ENCODE measurements at regions not wholly inside any gene's neighbourhood (a gene's known extent, or its start where the extent isn't known, plus 50 kb on each side); places are given as distances from the start of the nearest gene placed in this dataset.

GRCh38 chr15:85878828-85879225 lies 84.1 kb upstream of the KLHL25 start:
- no peak overlapping the region for H3K27ac ChIP-seq
- TF ChIP-seq CTCF (IDR thresholded peaks at IDR 0.05), result no peak
- TF ChIP-seq POLR2A (IDR thresholded peaks at IDR 0.05), result no peak
- H3K9me3 ChIP-seq, result no peaks in the 10 kb centered on the region
- DNase-seq, result no peak
- intact Hi-C loops (cut with DNase I), result no loop called here
- WGBS, 2 donors, result 7% methylated on average over 3 of the region's 3 CpGs
- no peak overlapping the region for H3K4me3 ChIP-seq
- H3K27me3 ChIP-seq, result peaks cover 0 to 58% (median 0%) of the 10 kb centered on the region in 4 donors
- H3K36me3 ChIP-seq, result no peaks in the 10 kb centered on the region
- H3K4me1 ChIP-seq, result peaks cover 0 to 9% (median 0%) of the 10 kb centered on the region in 3 donors

- intact Hi-C loops (cut with DNase I), result no loop called here
- 57 to 72% methylated on average over 11 to 16 of the region's 20 CpGs for WGBS, 2 donors
- no peak for DNase-seq
Observed at GRCh38 chr15:85879334-85880163, 84.8 kb upstream of the KLHL25 start.

GRCh38 chr15:85880501-85881190 lies 85.9 kb upstream of the KLHL25 start:
- H3K27ac ChIP-seq, result no peak overlapping the region
- 61 to 70% methylated on average over 7 of the region's 7 CpGs for WGBS, 2 donors
- H3K27me3 ChIP-seq, result peaks cover 0 to 59% (median 0%) of the 10 kb centered on the region in 4 donors
- DNase-seq, result no peak
- H3K36me3 ChIP-seq, result no peaks in the 10 kb centered on the region
- no peak overlapping the region for H3K4me3 ChIP-seq
- peaks cover 0 to 9% (median 0%) of the 10 kb centered on the region in 3 donors for H3K4me1 ChIP-seq
- intact Hi-C loops (cut with DNase I), result no loop called here
- H3K9me3 ChIP-seq, result no peaks in the 10 kb centered on the region
- no peak for TF ChIP-seq POLR2A (IDR thresholded peaks at IDR 0.05)
- no peak for TF ChIP-seq CTCF (IDR thresholded peaks at IDR 0.05)

More at GRCh38 chr15:85879334-85880163, 84.8 kb upstream of the KLHL25 start:
- Histone ChIP-seq H3K27ac (no peak overlapping the region), H3K9me3 (no peaks in the 10 kb centered on the region), H3K27me3 (peaks cover 0 to 55% (median 0%) of the 10 kb centered on the region in 4 donors), H3K36me3 (no peaks in the 10 kb centered on the region), H3K4me1 (peaks cover 0 to 9% (median 0%) of the 10 kb centered on the region in 3 donors), H3K4me3 (no peak overlapping the region)
- no peak for TF ChIP-seq POLR2A (IDR thresholded peaks at IDR 0.05)
- TF ChIP-seq CTCF (IDR thresholded peaks at IDR 0.05), result no peak

GRCh38 chr15:85886309-85886811 lies 91.6 kb upstream of the KLHL25 start:
- 33 to 70% methylated on average over 2 to 7 of the region's 8 CpGs for WGBS, 2 donors
- no peaks in the 10 kb centered on the region for H3K9me3 ChIP-seq
- DNase-seq, result no peak

More at GRCh38 chr15:85886309-85886811, 91.6 kb upstream of the KLHL25 start:
- no peaks in the 10 kb centered on the region for H3K36me3 ChIP-seq
- intact Hi-C loops (cut with DNase I), result no loop called here
- no peak overlapping the region for H3K4me3 ChIP-seq
- H3K27me3 ChIP-seq, result peaks cover 0 to 48% (median 0%) of the 10 kb centered on the region in 4 donors
- H3K27ac ChIP-seq, result no peak overlapping the region
- no peaks in the 10 kb centered on the region for H3K4me1 ChIP-seq
- TF ChIP-seq POLR2A (IDR thresholded peaks at IDR 0.05) (no peak), CTCF (IDR thresholded peaks at IDR 0.05) (no peak)
